ENCODE measurements at regions not wholly inside any gene's neighbourhood (a gene's known extent, or its start where the extent isn't known, plus 50 kb on each side); places are given as distances from the start of the nearest gene placed in this dataset.
"Not testable (repeated sequence)": the region's sequence is repeated elsewhere in the genome, so short reads cannot be mapped to it uniquely, and the experiment has no call there.

- Histone ChIP-seq H3K9me2 (replicated peaks; ENCODE audit: low read length) (no peaks in the 10 kb centered on the region), H3K4me1 (ENCODE audit: insufficient read depth, low read length) (0 out of 2 replicates have a peak, but pooled peaks cover 3% of the 10 kb centered on the region), H3K27ac (ENCODE audit: low read length) (no peak overlapping the region), H3K79me2 (ENCODE audit: low read length) (no peaks in the 10 kb centered on the region), H3K4me3 (ENCODE audit: low read length) (no peak overlapping the region), H3K27me3 (ENCODE audit: low read length) (no peaks in the 10 kb centered on the region), H3K9me3 (ENCODE audit: low read length) (no peaks in the 10 kb centered on the region), H3K4me2 (ENCODE audit: low read length) (no peak overlapping the region), H2AFZ (ENCODE audit: low read length) (no peak overlapping the region), H4K20me1 (ENCODE audit: low read length) (no peaks in the 10 kb centered on the region), H3F3A (ENCODE audit: low read length, unreplicated experiment) (no peaks in the 10 kb centered on the region), H3K36me3 (ENCODE audit: low read depth, low read length) (no peaks in the 10 kb centered on the region), H3K9ac (ENCODE audit: low read length) (no peak overlapping the region)
- ChIA-PET POLR2A (ENCODE audit: unreplicated experiment) (no interaction called here), CTCF (no interaction called here)
- no TSS peak for BruUV-seq (replicated peaks)
- no peak for ATAC-seq
- no peak for DNase-seq
- TF ChIP-seq EZH2 (IDR thresholded peaks at IDR 0.05; ENCODE audit: low read length, unreplicated experiment): no peak
- no peak for TF ChIP-seq EZH2phosphoT487 (IDR thresholded peaks at IDR 0.05; ENCODE audit: borderline replicate concordance, low read length)
- no peak for TF ChIP-seq CTCF (conservative IDR thresholded peaks at IDR 0.05; ENCODE audit: low read depth, low read length)
- intact Hi-C loops (cut with micrococcal nuclease): no loop called here
These were observed 100.3 kb downstream of the FAM53A start for GRCh38 chr4:1583859-1584258.

GRCh38 chr4:1583051-1583785, 100.9 kb downstream of the FAM53A start:
- Histone ChIP-seq H3K4me2 (ENCODE audit: low read length) (no peak overlapping the region), H3K9ac (ENCODE audit: low read length) (no peak overlapping the region), H4K20me1 (ENCODE audit: low read length) (no peaks in the 10 kb centered on the region), H3K27ac (ENCODE audit: low read length) (no peak overlapping the region), H3F3A (ENCODE audit: low read length, unreplicated experiment) (no peaks in the 10 kb centered on the region), H3K36me3 (ENCODE audit: low read depth, low read length) (no peaks in the 10 kb centered on the region), H3K9me2 (replicated peaks; ENCODE audit: low read length) (no peaks in the 10 kb centered on the region), H3K9me3 (ENCODE audit: low read length) (no peaks in the 10 kb centered on the region), H3K4me1 (ENCODE audit: insufficient read depth, low read length) (0 out of 2 replicates have a peak, but pooled peaks cover 3% of the 10 kb centered on the region), H2AFZ (ENCODE audit: low read length) (no peak overlapping the region), H3K4me3 (ENCODE audit: low read length) (no peak overlapping the region), H3K79me2 (ENCODE audit: low read length) (no peaks in the 10 kb centered on the region), H3K27me3 (ENCODE audit: low read length) (no peaks in the 10 kb centered on the region)
- CTCF ChIA-PET: no interaction called here
- TF ChIP-seq EZH2phosphoT487 (IDR thresholded peaks at IDR 0.05; ENCODE audit: borderline replicate concordance, low read length) (no peak), CTCF (conservative IDR thresholded peaks at IDR 0.05; ENCODE audit: low read depth, low read length) (no peak), EZH2 (IDR thresholded peaks at IDR 0.05; ENCODE audit: low read length, unreplicated experiment) (no peak)
- POLR2A ChIA-PET (ENCODE audit: unreplicated experiment): no interaction called here
- no TSS peak for BruUV-seq (replicated peaks)
- intact Hi-C loops (cut with micrococcal nuclease): no loop called here
- ATAC-seq (no peak), DNase-seq (no peak)

DNA sequence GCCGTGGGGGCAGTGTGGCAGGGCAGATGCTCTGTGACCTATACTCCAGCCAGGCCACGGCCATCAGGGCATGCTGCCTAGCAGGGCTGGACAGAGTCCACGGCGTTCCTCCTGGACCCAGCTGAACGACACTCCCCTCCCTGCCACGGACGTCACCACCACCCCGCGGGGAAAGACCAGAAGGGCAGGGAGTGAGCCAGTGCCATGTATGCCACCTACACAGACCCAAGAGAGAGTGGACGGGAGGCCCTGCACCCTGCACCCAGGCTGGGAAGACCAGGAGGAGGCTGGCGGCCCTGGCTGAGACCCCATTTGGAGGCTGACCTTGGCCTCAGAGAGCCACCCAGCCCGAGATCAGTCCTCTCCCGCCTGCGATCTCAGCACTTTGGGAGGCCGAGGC, 101.9 kb downstream of the FAM53A start:
- Histone ChIP-seq H3K9me2 (replicated peaks; ENCODE audit: low read length) (no peaks in the 10 kb centered on the region), H2AFZ (ENCODE audit: low read length) (no peak overlapping the region), H3K79me2 (ENCODE audit: low read length) (no peaks in the 10 kb centered on the region), H3K27me3 (ENCODE audit: low read length) (no peaks in the 10 kb centered on the region), H3F3A (ENCODE audit: low read length, unreplicated experiment) (no peaks in the 10 kb centered on the region), H3K27ac (ENCODE audit: low read length) (no peak overlapping the region), H3K4me1 (ENCODE audit: insufficient read depth, low read length) (0 out of 2 replicates have a peak, but pooled peaks cover 3% of the 10 kb centered on the region), H3K4me2 (ENCODE audit: low read length) (no peak overlapping the region), H3K9ac (ENCODE audit: low read length) (no peak overlapping the region), H3K36me3 (ENCODE audit: low read depth, low read length) (no peaks in the 10 kb centered on the region), H3K4me3 (ENCODE audit: low read length) (no peak overlapping the region), H3K9me3 (ENCODE audit: low read length) (no peaks in the 10 kb centered on the region), H4K20me1 (ENCODE audit: low read length) (no peaks in the 10 kb centered on the region)
- DNase-seq (no peak), ATAC-seq (no peak)
- POLR2A ChIA-PET (ENCODE audit: unreplicated experiment): no interaction called here
- CTCF ChIA-PET: interaction anchor here (0.6 kb wide), 1 partner anchor 144 kb away, joined by 3 read pairs; no protein-coding TSS in a partner anchor
- no TSS peak for BruUV-seq (replicated peaks)
- intact Hi-C loops (cut with micrococcal nuclease): no loop called here
- TF ChIP-seq CTCF (conservative IDR thresholded peaks at IDR 0.05; ENCODE audit: low read depth, low read length): no peak
- TF ChIP-seq EZH2phosphoT487 (IDR thresholded peaks at IDR 0.05; ENCODE audit: borderline replicate concordance, low read length): no peak
- TF ChIP-seq EZH2 (IDR thresholded peaks at IDR 0.05; ENCODE audit: low read length, unreplicated experiment): no peak

DNA sequence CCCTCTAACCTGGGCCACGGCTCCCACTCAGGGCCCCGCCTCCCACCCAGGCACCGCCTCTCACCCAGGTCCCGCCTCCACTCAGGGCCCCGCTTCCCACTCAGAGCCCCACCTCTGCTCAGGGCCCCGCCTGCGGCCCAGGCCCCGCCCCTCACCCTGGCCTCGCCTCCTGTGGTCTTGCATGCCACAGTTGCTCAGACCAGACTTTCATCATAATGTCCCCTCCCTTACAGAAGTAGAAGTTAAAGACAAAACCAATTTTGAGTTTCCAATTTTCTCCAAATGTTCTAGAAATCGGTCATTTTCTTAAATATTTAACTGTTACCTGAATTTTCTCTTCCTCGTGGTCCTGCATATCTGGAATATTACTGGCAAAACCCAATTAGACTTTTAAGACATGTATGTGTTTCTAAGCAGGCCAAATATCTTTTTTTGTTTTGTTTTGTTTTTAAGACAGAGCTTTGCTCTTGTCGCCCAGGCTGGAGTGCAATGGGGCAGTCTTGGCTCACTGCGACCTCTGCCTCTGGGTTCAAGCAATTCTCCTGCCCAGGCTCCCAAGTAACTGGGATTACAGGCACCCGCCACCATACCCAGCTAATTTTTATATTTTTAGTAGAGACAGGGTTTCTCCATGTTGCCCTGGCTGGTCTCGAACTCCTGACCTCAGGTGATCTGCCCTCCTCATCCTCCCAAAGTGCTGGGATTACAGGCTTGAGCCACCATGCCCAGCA, 102.8 kb downstream of the FAM53A start:
- H3K9me2 ChIP-seq (replicated peaks; ENCODE audit: low read length); POLR2A ChIA-PET (ENCODE audit: unreplicated experiment); H3K27ac ChIP-seq (ENCODE audit: low read length); H3K9me3 ChIP-seq (ENCODE audit: low read length); H4K20me1 ChIP-seq (ENCODE audit: low read length); H3K4me1 ChIP-seq (ENCODE audit: insufficient read depth, low read length); intact Hi-C loops (cut with micrococcal nuclease); H3K79me2 ChIP-seq (ENCODE audit: low read length); H3K4me3 ChIP-seq (ENCODE audit: low read length); H3K36me3 ChIP-seq (ENCODE audit: low read depth, low read length); H3K4me2 ChIP-seq (ENCODE audit: low read length); CTCF ChIA-PET; H2AFZ ChIP-seq (ENCODE audit: low read length); H3F3A ChIP-seq (ENCODE audit: low read length, unreplicated experiment); H3K27me3 ChIP-seq (ENCODE audit: low read length); H3K9ac ChIP-seq (ENCODE audit: low read length): not testable (repeated sequence)
- DNase-seq (peak; percentile 84), ATAC-seq (peak; percentile 57)
- TSS peak; percentile 41 for BruUV-seq (replicated peaks)

All from PC-3 (cell line).